ENCODE measurements at regions not wholly inside any gene's neighbourhood (a gene's known extent, or its start where the extent isn't known, plus 50 kb on each side); places are given as distances from the start of the nearest gene placed in this dataset.

- FAIRE-seq (no peak), DNase-seq (ENCODE audit: low read depth) (no peak)
- Histone ChIP-seq H3K4me3 (ENCODE audit: low read depth, low read length) (no peak overlapping the region), H3K36me3 (ENCODE audit: control insufficient read depth, insufficient read depth, low read length) (no peaks in the 10 kb centered on the region), H3K27me3 (ENCODE audit: control insufficient read depth, insufficient read depth, low read length) (no peaks in the 10 kb centered on the region)
- TF ChIP-seq, protein P1, sequence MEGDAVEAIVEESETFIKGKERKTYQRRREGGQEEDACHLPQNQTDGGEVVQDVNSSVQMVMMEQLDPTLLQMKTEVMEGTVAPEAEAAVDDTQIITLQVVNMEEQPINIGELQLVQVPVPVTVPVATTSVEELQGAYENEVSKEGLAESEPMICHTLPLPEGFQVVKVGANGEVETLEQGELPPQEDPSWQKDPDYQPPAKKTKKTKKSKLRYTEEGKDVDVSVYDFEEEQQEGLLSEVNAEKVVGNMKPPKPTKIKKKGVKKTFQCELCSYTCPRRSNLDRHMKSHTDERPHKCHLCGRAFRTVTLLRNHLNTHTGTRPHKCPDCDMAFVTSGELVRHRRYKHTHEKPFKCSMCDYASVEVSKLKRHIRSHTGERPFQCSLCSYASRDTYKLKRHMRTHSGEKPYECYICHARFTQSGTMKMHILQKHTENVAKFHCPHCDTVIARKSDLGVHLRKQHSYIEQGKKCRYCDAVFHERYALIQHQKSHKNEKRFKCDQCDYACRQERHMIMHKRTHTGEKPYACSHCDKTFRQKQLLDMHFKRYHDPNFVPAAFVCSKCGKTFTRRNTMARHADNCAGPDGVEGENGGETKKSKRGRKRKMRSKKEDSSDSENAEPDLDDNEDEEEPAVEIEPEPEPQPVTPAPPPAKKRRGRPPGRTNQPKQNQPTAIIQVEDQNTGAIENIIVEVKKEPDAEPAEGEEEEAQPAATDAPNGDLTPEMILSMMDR (IDR thresholded peaks at IDR 0.05; ENCODE audit: insufficient read depth, low read length, severe bottlenecking): no peak
Observed at GRCh38 chr1:229042482-229042881, 228.4 kb upstream of the RAB4A start.

DNA sequence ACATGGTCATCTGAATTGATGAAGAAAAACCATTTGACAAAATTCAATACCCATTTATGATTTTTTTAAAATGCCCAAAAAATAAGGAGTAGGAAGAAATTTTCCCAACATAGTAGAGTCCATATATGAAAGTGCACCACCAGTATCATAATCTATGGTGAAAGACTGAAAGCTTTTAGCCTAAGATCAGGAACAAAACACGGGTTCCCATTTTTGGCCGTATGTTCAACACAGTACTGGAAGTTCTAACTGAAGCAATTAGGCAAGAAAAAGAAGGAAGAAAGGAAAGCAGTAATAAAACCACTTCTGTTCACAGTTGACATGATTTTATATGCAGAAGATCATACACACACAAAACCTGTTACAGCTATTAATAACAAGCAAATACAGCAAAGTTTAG lies 227.8 kb upstream of the RAB4A start:
- Histone ChIP-seq H3K27me3 (ENCODE audit: control insufficient read depth, insufficient read depth, low read length) (no peaks in the 10 kb centered on the region), H3K36me3 (ENCODE audit: control insufficient read depth, insufficient read depth, low read length) (no peaks in the 10 kb centered on the region), H3K4me3 (ENCODE audit: low read depth, low read length) (no peak overlapping the region)
- DNase-seq (ENCODE audit: low read depth): no peak
- no peak for FAIRE-seq
- TF ChIP-seq, protein P1 (IDR thresholded peaks at IDR 0.05; ENCODE audit: insufficient read depth, low read length, severe bottlenecking): no peak

DNA sequence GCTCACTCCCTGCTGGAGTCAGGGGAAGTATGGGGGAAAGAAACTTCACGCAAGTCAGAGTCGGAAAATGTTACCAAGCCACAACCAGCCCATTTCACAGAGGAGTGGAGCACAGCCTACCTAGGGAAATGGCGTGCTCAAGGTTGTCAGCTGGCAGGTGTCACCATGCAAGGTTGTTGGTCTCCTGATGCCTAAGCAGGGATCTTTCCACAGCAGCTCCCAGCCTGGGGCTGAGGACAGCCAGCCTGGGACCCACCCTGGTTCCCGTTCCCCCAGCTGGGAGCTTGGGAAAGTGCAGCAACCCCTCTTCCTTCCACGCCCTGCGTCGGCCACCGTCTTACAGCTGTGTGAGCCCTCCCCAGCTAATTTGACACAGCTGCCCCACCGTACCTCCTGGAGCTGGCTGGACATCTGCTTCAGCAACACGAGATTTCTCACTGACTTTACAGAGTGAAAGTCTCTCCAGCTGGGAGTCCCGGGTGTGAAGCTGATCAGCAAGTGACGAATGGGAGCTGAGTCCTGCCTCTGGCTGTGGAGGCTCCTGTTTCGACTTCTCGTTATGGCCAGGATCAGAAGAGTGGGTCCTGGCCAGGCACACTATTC lies 224.6 kb upstream of the RAB4A start:
- Histone ChIP-seq H3K27me3 (ENCODE audit: control insufficient read depth, insufficient read depth, low read length) (no peaks in the 10 kb centered on the region), H3K36me3 (ENCODE audit: control insufficient read depth, insufficient read depth, low read length) (no peaks in the 10 kb centered on the region), H3K4me3 (ENCODE audit: low read depth, low read length) (no peak overlapping the region)
- TF ChIP-seq, protein P1 (IDR thresholded peaks at IDR 0.05; ENCODE audit: insufficient read depth, low read length, severe bottlenecking): no peak
- FAIRE-seq: no peak
- no peak for DNase-seq (ENCODE audit: low read depth)

DNA sequence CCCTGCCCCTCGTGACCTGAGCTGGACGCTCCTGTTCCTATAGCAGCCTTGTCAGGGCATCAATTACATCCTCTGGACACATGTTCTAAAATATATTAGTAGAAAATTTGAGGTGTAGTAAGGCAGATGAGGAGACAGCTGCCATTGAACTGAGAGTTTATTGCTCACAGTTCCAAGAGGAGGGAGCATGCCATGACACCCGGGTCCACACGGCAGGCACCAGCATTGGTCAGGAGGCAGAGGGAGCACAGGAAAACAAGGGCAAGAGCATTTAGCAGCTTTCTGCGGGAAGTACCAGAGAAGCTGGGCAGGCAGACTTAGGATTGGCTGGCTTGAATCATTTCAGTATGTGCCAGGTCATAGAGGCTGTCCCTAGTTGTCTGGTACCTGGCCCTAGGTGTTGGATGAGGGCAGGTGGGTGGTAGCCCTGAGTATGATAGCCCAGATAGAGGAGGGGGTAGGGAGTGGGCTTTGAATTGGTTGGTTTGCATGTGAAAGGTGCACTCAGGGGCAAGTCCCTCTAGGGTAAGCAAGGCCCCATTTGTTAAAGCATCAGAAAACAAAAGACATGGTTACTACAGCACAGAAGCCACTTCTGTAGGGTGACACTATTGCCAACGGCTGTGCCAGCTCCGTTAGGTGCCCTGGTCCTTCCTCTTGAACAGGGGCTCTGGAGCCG lies 223.6 kb upstream of the RAB4A start:
- no peak for FAIRE-seq
- DNase-seq (ENCODE audit: low read depth): no peak
- Histone ChIP-seq H3K4me3 (ENCODE audit: low read depth, low read length) (no peak overlapping the region), H3K27me3 (ENCODE audit: control insufficient read depth, insufficient read depth, low read length) (no peaks in the 10 kb centered on the region), H3K36me3 (ENCODE audit: control insufficient read depth, insufficient read depth, low read length) (no peaks in the 10 kb centered on the region)
- TF ChIP-seq, protein P1 (IDR thresholded peaks at IDR 0.05; ENCODE audit: insufficient read depth, low read length, severe bottlenecking): no peak

- Histone ChIP-seq H3K4me3 (ENCODE audit: low read depth, low read length) (no peak overlapping the region), H3K36me3 (ENCODE audit: control insufficient read depth, insufficient read depth, low read length) (no peaks in the 10 kb centered on the region), H3K27me3 (ENCODE audit: control insufficient read depth, insufficient read depth, low read length) (no peaks in the 10 kb centered on the region)
- DNase-seq (ENCODE audit: low read depth) (no peak), FAIRE-seq (no peak)
- TF ChIP-seq, protein P1 (IDR thresholded peaks at IDR 0.05; ENCODE audit: insufficient read depth, low read length, severe bottlenecking): no peak
Observed at GRCh38 chr1:229047840-229048620, 222.9 kb upstream of the RAB4A start.

Data from bronchial epithelial cell (primary cell).